Spinal cord (tissue), 9 donors: ENCODE measurements at regions not wholly inside any gene's neighbourhood (a gene's known extent, or its start where the extent isn't known, plus 50 kb on each side); places are given as distances from the start of the nearest gene placed in this dataset.
A peak's percentile ranks its signal among the peaks of the same experiment; 100 is the strongest.

Experiments used
- DNase-seq, 6 donors: peaks; one replicate each; pipeline versions ENCODE4 v3.0.0 to v3.0.0-alpha.2; 2013 to 2015; ENCODE audit warnings: low spot score in 6 of 6, low read depth in 4 of 6
- H3K27ac ChIP-seq: one replicate; pipeline ENCODE4 v1.5.1; 2013; ENCODE audit warnings: low read depth, low read length, control low read depth
- H3K27me3 ChIP-seq: one replicate; pipeline ENCODE4 v1.6.1; 2013; ENCODE audit warnings: low read length; ENCODE audit not compliant: control insufficient read depth, insufficient read depth
- H3K36me3 ChIP-seq: one replicate; pipeline ENCODE4 v1.6.1; 2013; ENCODE audit warnings: low read length; ENCODE audit not compliant: control insufficient read depth, insufficient read depth
- H3K4me1 ChIP-seq: one replicate; pipeline ENCODE4 v1.6.1; 2013; ENCODE audit warnings: low read length; ENCODE audit not compliant: control insufficient read depth, insufficient read depth
- H3K4me3 ChIP-seq: one replicate; pipeline ENCODE4 v1.5.1; 2013; ENCODE audit warnings: low read depth, low read length, control low read depth
- H3K9me3 ChIP-seq: one replicate; pipeline ENCODE4 v1.6.1; 2013; ENCODE audit warnings: low read length; ENCODE audit not compliant: control insufficient read depth, insufficient read depth
- WGBS: methylation state at CpG from one replicate; pipeline ENCODE4 v1.1.5; 2013; ENCODE audit warnings: missing lambda C conversion rate; ENCODE audit not compliant: insufficient coverage; 5-methylcytosine and 5-hydroxymethylcytosine counted together
- donor health status: healthy.

GRCh38 chr15:70272565-70273355, 175.0 kb upstream of the TLE3 start:
- no peak overlapping the region for H3K27ac ChIP-seq
- no peaks in the 10 kb centered on the region for H3K9me3 ChIP-seq
- H3K4me3 ChIP-seq: no peak overlapping the region
- no peak for DNase-seq
- peaks cover 3% of the 10 kb centered on the region for H3K27me3 ChIP-seq
- peaks cover 34% of the 10 kb centered on the region for H3K4me1 ChIP-seq
- 92% methylated on average over 10 of the region's 10 CpGs for WGBS
- H3K36me3 ChIP-seq: no peaks in the 10 kb centered on the region

DNA sequence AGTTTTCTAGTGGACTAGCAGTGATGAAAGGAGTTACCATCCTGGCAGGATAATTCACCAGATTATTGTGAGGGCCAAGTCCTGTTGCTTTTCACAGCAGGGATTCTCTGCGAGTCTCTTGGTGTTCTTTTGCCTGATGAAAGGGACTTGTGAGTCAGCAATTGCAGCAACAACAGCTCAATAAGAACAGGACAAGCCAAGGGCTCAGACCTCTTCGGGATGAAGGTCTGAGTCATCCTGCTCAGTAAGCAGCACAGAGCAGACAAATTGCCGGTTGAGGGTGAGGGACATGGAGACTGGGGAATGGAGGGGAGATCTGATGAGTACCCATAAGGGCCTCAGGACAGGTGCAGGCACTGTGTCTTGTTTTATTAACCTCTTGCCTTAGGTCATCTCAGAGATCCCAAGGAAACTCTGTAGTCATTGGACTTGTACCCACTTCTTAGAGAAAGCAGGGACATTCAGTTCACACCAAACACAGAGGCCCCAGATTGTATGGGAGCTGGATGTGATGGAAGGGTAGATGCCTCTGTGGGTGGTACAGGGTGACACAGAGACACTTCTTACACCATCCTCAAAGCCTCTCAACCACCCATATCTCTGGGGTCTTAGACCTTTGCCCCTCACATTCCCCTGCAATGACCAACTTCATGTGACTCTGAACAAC, 173.8 kb upstream of the TLE3 start:
- peaks cover 3% of the 10 kb centered on the region for H3K27me3 ChIP-seq
- H3K4me3 ChIP-seq: no peak overlapping the region
- H3K36me3 ChIP-seq: no peaks in the 10 kb centered on the region
- WGBS: 59% methylated on average over 3 of the region's 3 CpGs
- no peak for DNase-seq
- no peaks in the 10 kb centered on the region for H3K9me3 ChIP-seq
- H3K27ac ChIP-seq: no peak overlapping the region
- H3K4me1 ChIP-seq: peaks cover 44% of the 10 kb centered on the region

GRCh38 chr15:70270752-70271111, 173.0 kb upstream of the TLE3 start:
- H3K27me3 ChIP-seq: peaks cover 3% of the 10 kb centered on the region
- no peak overlapping the region for H3K27ac ChIP-seq
- H3K4me1 ChIP-seq: peaks cover 50% of the 10 kb centered on the region
- no peak overlapping the region for H3K4me3 ChIP-seq
- WGBS: 94% methylated on average over 4 of the region's 8 CpGs
- H3K36me3 ChIP-seq: no peaks in the 10 kb centered on the region
- DNase-seq: no peak
- no peaks in the 10 kb centered on the region for H3K9me3 ChIP-seq

DNA sequence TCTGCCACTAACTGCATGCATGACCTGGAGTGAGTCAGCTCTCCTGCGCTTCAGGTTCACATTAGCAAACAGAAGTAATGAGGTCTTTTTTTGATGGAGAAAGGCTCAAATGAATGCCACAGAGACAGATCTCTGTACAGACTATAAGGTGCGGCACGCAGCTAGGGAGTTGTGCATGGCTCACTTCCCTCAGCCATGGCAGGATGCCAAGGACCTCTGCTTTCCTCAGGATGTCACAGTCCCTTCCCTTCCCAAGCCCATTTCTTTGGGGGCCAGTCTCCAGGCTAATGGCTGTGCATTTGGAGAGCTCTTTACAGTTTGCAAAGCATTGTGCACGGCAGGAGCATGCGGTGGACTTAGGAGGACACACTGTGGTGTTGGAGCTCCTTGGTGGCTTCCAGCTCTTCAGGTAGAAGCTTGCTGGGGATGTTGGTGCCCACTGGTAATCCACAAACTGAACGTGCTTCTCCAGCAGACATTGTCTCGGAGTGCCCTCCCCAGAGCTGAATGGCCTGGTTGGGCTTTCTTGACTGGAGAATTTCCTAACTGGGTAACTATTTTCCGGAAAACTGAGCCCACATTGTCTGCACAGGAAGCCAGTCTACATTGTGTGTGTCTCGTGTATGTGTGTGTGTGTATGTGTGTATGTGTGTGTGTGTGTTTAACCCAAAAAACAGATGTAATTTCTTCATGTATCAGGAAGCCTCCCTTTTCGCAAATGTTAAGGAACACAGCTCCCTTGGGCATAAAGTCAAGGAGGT, 172.5 kb upstream of the TLE3 start:
- Histone ChIP-seq H3K4me1 (peaks cover 52% of the 10 kb centered on the region), H3K27me3 (peaks cover 3% of the 10 kb centered on the region), H3K27ac (no peak overlapping the region)

DNA sequence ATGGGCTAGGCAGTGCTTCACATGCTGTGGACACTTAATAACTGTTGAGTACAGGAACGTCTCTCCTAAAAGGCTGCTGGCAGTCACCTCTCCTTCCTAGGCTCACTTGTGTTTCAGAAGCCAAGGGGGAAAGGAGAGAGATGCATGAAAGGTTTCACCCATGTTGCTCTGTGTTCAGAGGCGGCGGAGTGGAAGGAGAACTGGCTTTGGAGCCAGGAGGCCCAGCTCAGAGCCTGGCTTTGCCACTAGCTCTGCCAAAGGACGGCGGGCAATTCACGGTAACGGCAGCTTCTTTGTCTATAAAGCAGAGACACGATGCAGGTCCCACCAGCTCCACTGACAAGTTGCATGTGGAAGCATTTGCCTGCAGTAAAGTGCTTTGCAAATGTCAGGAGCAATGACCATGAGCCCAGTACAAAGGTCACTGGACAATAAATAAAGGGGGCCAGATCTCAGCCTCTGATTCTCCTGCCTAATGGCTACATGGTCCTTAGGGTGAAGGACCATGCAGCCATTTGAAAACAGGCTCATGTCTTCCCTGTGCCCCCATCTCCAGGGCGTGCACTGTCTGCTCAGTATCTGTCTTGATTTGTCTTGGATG, 171.7 kb upstream of the TLE3 start:
- peak in 2 of 6 donors; percentile 69 to 72 for DNase-seq
- Histone ChIP-seq H3K36me3 (no peaks in the 10 kb centered on the region), H3K27ac (no peak overlapping the region), H3K27me3 (peaks cover 3% of the 10 kb centered on the region), H3K9me3 (no peaks in the 10 kb centered on the region), H3K4me1 (peaks cover 59% of the 10 kb centered on the region), H3K4me3 (no peak overlapping the region)
- WGBS: 37% methylated on average over 9 of the region's 9 CpGs

More for the DNA sequence above, 172.5 kb upstream of the TLE3 start:
- peak in 2 of 6 donors; percentile 55 to 63 for DNase-seq
- Histone ChIP-seq H3K4me3 (no peak overlapping the region), H3K9me3 (no peaks in the 10 kb centered on the region), H3K36me3 (no peaks in the 10 kb centered on the region)
- WGBS: 74% methylated on average over 8 of the region's 10 CpGs

GRCh38 chr15:70268698-70269251, 171.1 kb upstream of the TLE3 start:
- H3K4me1 ChIP-seq: peaks cover 61% of the 10 kb centered on the region
- DNase-seq: peak in 1 of 6 donors; percentile 63
- H3K9me3 ChIP-seq: no peaks in the 10 kb centered on the region
- H3K27me3 ChIP-seq: peaks cover 3% of the 10 kb centered on the region
- 61% methylated on average over 11 of the region's 18 CpGs for WGBS
- H3K27ac ChIP-seq: no peak overlapping the region
- H3K4me3 ChIP-seq: no peak overlapping the region
- H3K36me3 ChIP-seq: no peaks in the 10 kb centered on the region

GRCh38 chr15:70267879-70268278, 170.2 kb upstream of the TLE3 start:
- peaks cover 70% of the 10 kb centered on the region for H3K4me1 ChIP-seq
- H3K27me3 ChIP-seq: peaks cover 3% of the 10 kb centered on the region
- no peak for DNase-seq
- H3K4me3 ChIP-seq: no peak overlapping the region
- H3K36me3 ChIP-seq: no peaks in the 10 kb centered on the region
- 92% methylated on average over 6 of the region's 6 CpGs for WGBS
- H3K9me3 ChIP-seq: no peaks in the 10 kb centered on the region
- no peak overlapping the region for H3K27ac ChIP-seq

- no peaks in the 10 kb centered on the region for H3K9me3 ChIP-seq
- H3K4me1 ChIP-seq: peaks cover 75% of the 10 kb centered on the region
- no peak for DNase-seq
- H3K4me3 ChIP-seq: no peak overlapping the region
- 94% methylated on average over 2 of the region's 2 CpGs for WGBS
- no peak overlapping the region for H3K27ac ChIP-seq
- no peaks in the 10 kb centered on the region for H3K36me3 ChIP-seq
- H3K27me3 ChIP-seq: peaks cover 3% of the 10 kb centered on the region
These were observed 169.6 kb upstream of the TLE3 start for GRCh38 chr15:70267306-70267705.

GRCh38 chr15:70266412-70267121, 168.8 kb upstream of the TLE3 start:
- Histone ChIP-seq H3K9me3 (no peaks in the 10 kb centered on the region), H3K27me3 (peaks cover under 1% of the 10 kb centered on the region), H3K4me1 (peaks cover 75% of the 10 kb centered on the region), H3K36me3 (no peaks in the 10 kb centered on the region), H3K27ac (no peak overlapping the region), H3K4me3 (no peak overlapping the region)
- 57% methylated on average over 21 of the region's 24 CpGs for WGBS
- peak in 2 of 6 donors; percentile 41 to 75 for DNase-seq
